GM12892 (cell line): ENCODE measurements at regions not wholly inside any gene's neighbourhood (a gene's known extent, or its start where the extent isn't known, plus 50 kb on each side); places are given as distances from the start of the nearest gene placed in this dataset.

Experiments used
- POLR2AphosphoS5 ChIP-seq: IDR thresholded peaks from 2 replicates; pipeline ENCODE4 v1.6.1; 2011; ENCODE audit warnings: low read depth, low read length, control low read depth
- TAF1 ChIP-seq: IDR thresholded peaks from 2 replicates; pipeline ENCODE4 v1.6.1; 2011; ENCODE audit warnings: low read depth, mild to moderate bottlenecking, control low read depth, low read length, borderline replicate concordance

DNA sequence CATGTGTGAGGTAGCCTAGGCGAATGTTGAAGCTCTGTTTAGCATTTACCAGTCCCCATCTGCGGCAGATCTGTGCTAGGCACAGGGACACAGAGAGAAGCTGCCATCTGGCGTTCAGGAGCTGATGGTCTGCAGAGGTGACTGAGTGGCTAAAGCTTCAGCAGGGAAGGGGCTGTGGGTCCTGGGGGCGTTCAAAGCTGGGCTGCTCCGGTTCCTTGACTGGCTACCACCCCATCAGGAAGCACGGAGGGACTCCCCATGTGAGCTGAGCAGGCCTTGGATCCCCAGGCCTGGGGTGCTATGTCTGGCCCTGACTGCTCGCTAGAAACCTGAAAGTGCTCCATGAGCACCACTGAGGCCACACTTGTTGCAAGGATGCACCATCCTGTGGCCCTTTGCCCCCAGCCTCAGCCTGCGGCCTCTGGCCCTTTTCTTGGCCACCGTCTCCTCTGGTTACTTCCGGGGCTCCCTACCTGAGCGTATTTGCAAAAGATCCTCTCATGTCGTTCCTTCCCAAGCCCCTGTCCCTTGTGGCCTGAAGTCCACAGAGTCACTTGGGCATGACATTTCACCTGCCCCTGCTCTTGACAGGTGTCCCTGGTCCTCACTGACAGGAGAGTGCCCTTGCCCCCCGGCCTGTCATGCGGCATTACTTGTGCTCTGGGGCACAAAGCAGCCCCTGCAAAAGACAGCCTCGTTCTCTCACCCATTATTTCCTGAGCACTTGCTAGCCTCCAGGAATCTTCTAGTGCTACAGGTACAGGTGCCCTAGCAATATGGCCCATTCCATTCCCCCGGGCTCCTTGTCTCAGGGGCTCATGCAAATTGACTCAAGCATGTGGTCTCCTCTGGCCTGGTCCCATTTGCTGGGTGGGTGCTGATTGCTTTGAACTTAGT is 108.1 kb downstream of the GLRX3 start:
- no peak for TF ChIP-seq TAF1
- no peak for TF ChIP-seq POLR2AphosphoS5
